ENCODE measurements at regions not wholly inside any gene's neighbourhood (a gene's known extent, or its start where the extent isn't known, plus 50 kb on each side); places are given as distances from the start of the nearest gene placed in this dataset.
A peak's percentile ranks its signal among the peaks of the same experiment; 100 is the strongest.

DNA sequence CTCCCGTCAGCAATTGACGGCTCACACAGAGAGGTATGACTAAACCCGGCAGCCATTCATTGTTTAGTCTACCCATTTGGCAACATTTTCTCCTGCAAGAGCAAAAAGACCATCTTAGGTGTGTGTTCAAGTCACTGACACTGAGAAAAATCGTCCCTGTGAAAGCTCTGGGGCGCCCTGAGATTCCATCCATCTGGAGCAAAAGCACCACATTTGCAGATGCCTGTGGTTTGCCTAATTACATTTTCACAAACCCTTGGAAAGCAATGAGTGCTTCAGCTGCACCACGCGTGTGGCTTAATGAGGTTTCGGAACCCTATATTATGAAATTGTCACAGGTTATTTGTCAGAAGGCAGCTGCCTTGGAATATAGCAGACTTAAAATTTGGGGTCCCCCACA, 110.7 kb upstream of the PTPRM start:
- Histone ChIP-seq H3K4me2 (ENCODE audit: insufficient read depth, insufficient read length, low read length) (no peak overlapping the region), H3K9me3 (ENCODE audit: control insufficient read depth, low read depth, low read length) (no peaks in the 10 kb centered on the region), H3K4ac (ENCODE audit: low read depth, low read length) (no peak overlapping the region), H3K9ac (ENCODE audit: extremely low read depth, insufficient read length, low read length) (no peak overlapping the region), H3K79me1 (ENCODE audit: insufficient read depth, low read depth, low read length, poor library complexity, severe bottlenecking) (no peaks in the 10 kb centered on the region), H3K23ac (ENCODE audit: insufficient read length, low read depth, low read length) (no peak overlapping the region), H3K27me3 (ENCODE audit: insufficient read depth, low read length) (no peaks in the 10 kb centered on the region), H3K56ac (ENCODE audit: insufficient read length, low read depth, low read length) (no peak overlapping the region), H4K20me1 (ENCODE audit: control insufficient read depth, insufficient read depth, insufficient read length) (no peaks in the 10 kb centered on the region), H4K5ac (ENCODE audit: insufficient read length, low read depth, low read length) (no peak overlapping the region), H2BK5ac (ENCODE audit: insufficient read length, low read length) (no peak overlapping the region), H2AK5ac (ENCODE audit: insufficient read length, low read length) (no peak overlapping the region), H2BK20ac (ENCODE audit: low read depth, low read length, poor library complexity, severe bottlenecking) (no peak overlapping the region), H3K14ac (ENCODE audit: insufficient read depth, low read length) (no peak overlapping the region), H3K4me1 (ENCODE audit: insufficient read depth, low read length) (no peaks in the 10 kb centered on the region), H2BK15ac (ENCODE audit: low read depth, low read length) (no peak overlapping the region), H2AFZ (ENCODE audit: low read length) (no peak overlapping the region), H3K23me2 (ENCODE audit: insufficient read length, low read depth, low read length, poor library complexity, severe bottlenecking) (no peaks in the 10 kb centered on the region), H3T11ph (ENCODE audit: low read length) (no peak overlapping the region), H4K91ac (ENCODE audit: insufficient read length, low read depth, low read length) (no peak overlapping the region), H3K27ac (ENCODE audit: insufficient read length, low read depth, low read length) (no peak overlapping the region), H2BK120ac (ENCODE audit: low read depth, low read length, poor library complexity, severe bottlenecking) (no peak overlapping the region), H3K18ac (ENCODE audit: insufficient read length, low read depth, low read length) (no peak overlapping the region), H3K79me2 (ENCODE audit: insufficient read depth, low read length) (no peaks in the 10 kb centered on the region), H4K8ac (replicated peaks; ENCODE audit: insufficient read length, low read depth, low read length) (no peak overlapping the region), H2BK12ac (ENCODE audit: insufficient read length, low read depth, low read length) (no peak overlapping the region)
- no peaks in the 10 kb centered on the region; the same call in 1 of the 2 replicates for H3K27me3 Mint-ChIP-seq (ENCODE audit: low read depth)
- TF ChIP-seq, protein P1, sequence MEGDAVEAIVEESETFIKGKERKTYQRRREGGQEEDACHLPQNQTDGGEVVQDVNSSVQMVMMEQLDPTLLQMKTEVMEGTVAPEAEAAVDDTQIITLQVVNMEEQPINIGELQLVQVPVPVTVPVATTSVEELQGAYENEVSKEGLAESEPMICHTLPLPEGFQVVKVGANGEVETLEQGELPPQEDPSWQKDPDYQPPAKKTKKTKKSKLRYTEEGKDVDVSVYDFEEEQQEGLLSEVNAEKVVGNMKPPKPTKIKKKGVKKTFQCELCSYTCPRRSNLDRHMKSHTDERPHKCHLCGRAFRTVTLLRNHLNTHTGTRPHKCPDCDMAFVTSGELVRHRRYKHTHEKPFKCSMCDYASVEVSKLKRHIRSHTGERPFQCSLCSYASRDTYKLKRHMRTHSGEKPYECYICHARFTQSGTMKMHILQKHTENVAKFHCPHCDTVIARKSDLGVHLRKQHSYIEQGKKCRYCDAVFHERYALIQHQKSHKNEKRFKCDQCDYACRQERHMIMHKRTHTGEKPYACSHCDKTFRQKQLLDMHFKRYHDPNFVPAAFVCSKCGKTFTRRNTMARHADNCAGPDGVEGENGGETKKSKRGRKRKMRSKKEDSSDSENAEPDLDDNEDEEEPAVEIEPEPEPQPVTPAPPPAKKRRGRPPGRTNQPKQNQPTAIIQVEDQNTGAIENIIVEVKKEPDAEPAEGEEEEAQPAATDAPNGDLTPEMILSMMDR (conservative IDR thresholded peaks at IDR 0.05), result no peak
- H3K27ac Mint-ChIP-seq, result peak overlapping the region in 1 of 3 experiments; percentile 45; a peak in 1 of 7 replicates
- no peak for DNase-seq
- H3K36me3 Mint-ChIP-seq (ENCODE audit: insufficient read depth in 1 of 3, low read depth in 3 of 3), result no peaks in the 10 kb centered on the region
- H3K4me3 Mint-ChIP-seq, result no peak overlapping the region
- no peaks in the 10 kb centered on the region for H3K9me3 Mint-ChIP-seq
- H3K4me1 Mint-ChIP-seq, result peaks cover 13 to 15% of the 10 kb centered on the region in 2 experiments
- WGBS (ENCODE audit: extremely low coverage, insufficient read length, low lambda C conversion rate), result no CpG with 5 or more reads among the region's 8 CpGs

All from H9 (cell line).